ENCODE measurements at regions not wholly inside any gene's neighbourhood (a gene's known extent, or its start where the extent isn't known, plus 50 kb on each side); places are given as distances from the start of the nearest gene placed in this dataset.

DNA sequence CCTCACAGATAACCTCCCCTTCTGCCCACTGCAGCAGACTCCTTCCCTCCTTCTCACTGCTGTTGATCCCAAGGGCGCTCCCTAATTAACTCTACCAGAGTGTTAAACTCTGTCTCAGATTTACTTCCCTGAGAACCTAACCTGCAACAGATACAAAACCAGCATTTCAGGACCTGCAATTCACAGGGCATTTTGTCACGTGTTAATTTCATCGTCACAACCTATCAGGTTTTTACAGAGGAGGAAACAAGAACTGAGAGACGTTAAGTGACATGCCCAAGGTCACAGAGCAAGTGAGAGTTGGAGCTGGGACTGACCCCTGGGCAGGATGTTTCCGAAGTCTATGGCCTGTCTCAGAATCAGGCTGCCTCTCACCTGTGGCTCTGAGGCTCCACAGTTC lies 223.9 kb downstream of the UACA start:
- TF ChIP-seq ZNF274 (IDR thresholded peaks at IDR 0.05; ENCODE audit: low read depth, low read length) = no peak
- TF ChIP-seq SUZ12 (IDR thresholded peaks at IDR 0.05; ENCODE audit: extremely low read depth, insufficient read depth, insufficient read length) = no peak

Data from NT2/D1 (cell line).